Fibroblast of lung (primary cell): ENCODE measurements at regions not wholly inside any gene's neighbourhood (a gene's known extent, or its start where the extent isn't known, plus 50 kb on each side); places are given as distances from the start of the nearest gene placed in this dataset.

Experiments
- DNase-seq, 2 donors: peaks; one replicate each; pipeline versions ENCODE4 v3.0.0 to v3.0.0-alpha.2; 2010; ENCODE audit warnings: low read depth in 2 of 2
- H2AFZ ChIP-seq: 2 replicates; pipeline ENCODE4 v1.5.1; 2012; ENCODE audit warnings: low read length, control low read depth, inconsistent platforms
- H3K27ac ChIP-seq: 2 replicates; pipeline ENCODE4 v1.5.1; 2011; ENCODE audit warnings: low read length, control low read depth; ENCODE audit not compliant: insufficient read depth
- H3K27me3 ChIP-seq: 2 replicates; pipeline ENCODE4 v1.5.1; 2011; ENCODE audit warnings: mild to moderate bottlenecking, low read length; ENCODE audit not compliant: control insufficient read depth, insufficient read depth
- H3K36me3 ChIP-seq: 2 replicates; pipeline ENCODE4 v1.5.1; 2011; ENCODE audit warnings: low read length; ENCODE audit not compliant: control insufficient read depth, insufficient read depth
- H3K4me1 ChIP-seq: 2 replicates; pipeline ENCODE4 v1.5.1; 2011; ENCODE audit warnings: low read length; ENCODE audit not compliant: control insufficient read depth, insufficient read depth; ENCODE audit errors: extremely low read depth
- H3K4me2 ChIP-seq: 2 replicates; pipeline ENCODE4 v1.5.1; 2011; ENCODE audit warnings: low read length, control low read depth; ENCODE audit not compliant: insufficient read depth; ENCODE audit errors: extremely low read depth
- H3K4me3 ChIP-seq, 4 experiments: fragments of 200-600 bp in 1 of 4; sonication (generic) in 1 of 4; replicated peaks in 1 of 4; 2 replicates each; pipeline ENCODE4 v1.5.1; 2011 to 2016; ENCODE audit warnings: low read length in 4 of 4, low read depth in 3 of 4, mild to moderate bottlenecking in 3 of 4, control low read depth in 2 of 4, inconsistent platforms in 1 of 4, mixed read lengths in 1 of 4; ENCODE audit not compliant: insufficient read depth in 1 of 4; ENCODE audit errors: control extremely low read depth in 1 of 4
- H3K79me2 ChIP-seq: 2 replicates; pipeline ENCODE4 v1.5.1; 2012; ENCODE audit warnings: mild to moderate bottlenecking, low read length, inconsistent platforms; ENCODE audit not compliant: control insufficient read depth, insufficient read depth
- H3K9ac ChIP-seq: 2 replicates; pipeline ENCODE4 v1.5.1; 2011; ENCODE audit warnings: mild to moderate bottlenecking, low read length, control low read depth; ENCODE audit not compliant: insufficient read depth
- H3K9me3 ChIP-seq: 2 replicates; pipeline ENCODE4 v1.5.1; 2012; ENCODE audit warnings: low read depth, low read length; ENCODE audit not compliant: control insufficient read depth, insufficient read depth
- H4K20me1 ChIP-seq: 2 replicates; pipeline ENCODE4 v1.5.1; 2011; ENCODE audit warnings: low read length; ENCODE audit not compliant: control insufficient read depth, insufficient read depth; ENCODE audit errors: extremely low read depth
- CTCF ChIP-seq, 2 donors: IDR thresholded peaks in 1 of 2; conservative IDR thresholded peaks in 1 of 2; 1 replicate in 1 of 2; 2 replicates in 1 of 2; pipeline ENCODE4 v1.5.1; 2011 to 2012; ENCODE audit warnings: low read length in 2 of 2, control low read depth in 1 of 2, inconsistent platforms in 1 of 2, low read depth in 1 of 2, mild to moderate bottlenecking in 1 of 2
- EZH2 ChIP-seq: IDR thresholded peaks from 2 replicates; pipeline ENCODE4 v1.5.1; 2012; ENCODE audit warnings: low read length, control low read depth, mild to moderate bottlenecking; ENCODE audit errors: missing control alignments

GRCh38 chr3:110628650-110629301, 442.8 kb upstream of the NECTIN3 start:
- no peak overlapping the region for H2AFZ ChIP-seq
- TF ChIP-seq EZH2 (no peak), CTCF (conservative IDR thresholded peaks at IDR 0.05 in 1 of 2, IDR thresholded peaks at IDR 0.05 in 1 of 2; ENCODE audit: low read depth in 1 of 2, low read length in 2 of 2) (no peak)
- no peak overlapping the region for H3K9ac ChIP-seq

GRCh38 chr3:110629917-110630316, 441.7 kb upstream of the NECTIN3 start:
- Histone ChIP-seq H3K4me1 (no peaks in the 10 kb centered on the region), H3K9me3 (no peaks in the 10 kb centered on the region), H3K79me2 (no peaks in the 10 kb centered on the region), H3K27me3 (no peaks in the 10 kb centered on the region), H4K20me1 (no peaks in the 10 kb centered on the region), H3K36me3 (no peaks in the 10 kb centered on the region), H3K4me3 (no peak overlapping the region), H3K27ac (no peak overlapping the region), H2AFZ (no peak overlapping the region), H3K9ac (no peak overlapping the region), H3K4me2 (no peak overlapping the region)
- no peak for DNase-seq
- TF ChIP-seq CTCF (conservative IDR thresholded peaks at IDR 0.05 in 1 of 2, IDR thresholded peaks at IDR 0.05 in 1 of 2; ENCODE audit: low read depth in 1 of 2, low read length in 2 of 2) (no peak), EZH2 (no peak)

More at GRCh38 chr3:110628650-110629301, 442.8 kb upstream of the NECTIN3 start:
- H3K27ac ChIP-seq: no peak overlapping the region
- H3K9me3 ChIP-seq: no peaks in the 10 kb centered on the region
- H3K36me3 ChIP-seq: no peaks in the 10 kb centered on the region
- no peaks in the 10 kb centered on the region for H3K27me3 ChIP-seq
- no peaks in the 10 kb centered on the region for H3K79me2 ChIP-seq
- no peaks in the 10 kb centered on the region for H3K4me1 ChIP-seq
- no peak overlapping the region for H3K4me2 ChIP-seq
- H4K20me1 ChIP-seq: no peaks in the 10 kb centered on the region
- no peak overlapping the region for H3K4me3 ChIP-seq
- no peak for DNase-seq

GRCh38 chr3:110644203-110644602, 427.4 kb upstream of the NECTIN3 start:
- no peak for DNase-seq
- TF ChIP-seq EZH2: no peak
- no peak for TF ChIP-seq CTCF (conservative IDR thresholded peaks at IDR 0.05 in 1 of 2, IDR thresholded peaks at IDR 0.05 in 1 of 2; ENCODE audit: low read depth in 1 of 2, low read length in 2 of 2)
- H2AFZ ChIP-seq: no peak overlapping the region
- no peak overlapping the region for H3K4me2 ChIP-seq
- H3K4me1 ChIP-seq: no peaks in the 10 kb centered on the region
- no peaks in the 10 kb centered on the region for H4K20me1 ChIP-seq
- no peak overlapping the region for H3K27ac ChIP-seq
- H3K4me3 ChIP-seq: no peak overlapping the region
- H3K9ac ChIP-seq: no peak overlapping the region
- H3K27me3 ChIP-seq: no peaks in the 10 kb centered on the region
- no peaks in the 10 kb centered on the region for H3K36me3 ChIP-seq
- H3K9me3 ChIP-seq: no peaks in the 10 kb centered on the region
- H3K79me2 ChIP-seq: no peaks in the 10 kb centered on the region
